GM10248 (cell line): ENCODE measurements at regions not wholly inside any gene's neighbourhood (a gene's known extent, or its start where the extent isn't known, plus 50 kb on each side); places are given as distances from the start of the nearest gene placed in this dataset.
"Not testable (repeated sequence)": the region's sequence is repeated elsewhere in the genome, so short reads cannot be mapped to it uniquely, and the experiment has no call there.

ENCODE experiments used
- CTCF ChIA-PET: fragments of 300-600 bp; sonication (Branson Sonifier 250); formaldehyde crosslinking; extraction: SDS; loops from one replicate; lab custom pipeline; 2021; ENCODE audit warnings: antibody characterized with exemption; lab: Yijun Ruan, JAX
- POLR2A ChIA-PET: fragments of 350-650 bp; sonication (Branson Sonifier 250); formaldehyde crosslinking; extraction: SDS; loops from one replicate; lab custom pipeline; 2020; ENCODE audit warnings: antibody characterized with exemption; lab: Yijun Ruan, JAX
- DNase-seq: peaks from one replicate; pipeline ENCODE4 v3.0.0; 2012; ENCODE audit errors: extremely low spot score
- TF ChIP-seq, protein P1 (sequence below): IDR thresholded peaks from 2 replicates; pipeline ENCODE4 v1.5.1; 2012; ENCODE audit warnings: mild to moderate bottlenecking, low read depth; ENCODE audit errors: extremely low read depth, missing control alignments, control extremely low read depth

DNA sequence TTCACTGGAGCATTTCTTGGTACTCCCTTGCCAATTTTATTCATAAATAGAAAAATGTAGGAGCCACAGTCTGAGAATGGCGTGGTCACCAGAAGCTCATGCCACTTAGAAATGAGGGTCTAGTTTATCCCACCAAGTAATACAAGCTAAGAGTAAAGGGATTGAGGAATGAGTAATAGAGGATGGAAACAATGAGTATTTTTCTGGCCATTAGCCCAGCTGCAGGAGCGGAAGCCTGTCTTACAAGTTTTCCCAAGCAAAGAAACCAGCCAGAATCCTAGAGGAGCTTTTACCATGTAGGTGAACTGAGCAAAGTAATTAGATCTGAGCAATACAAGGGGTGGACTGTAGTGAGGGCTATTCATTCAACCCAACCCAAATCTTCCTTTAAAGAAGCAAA lies 160.7 kb upstream of the NPY2R start:
- TF ChIP-seq, protein P1, sequence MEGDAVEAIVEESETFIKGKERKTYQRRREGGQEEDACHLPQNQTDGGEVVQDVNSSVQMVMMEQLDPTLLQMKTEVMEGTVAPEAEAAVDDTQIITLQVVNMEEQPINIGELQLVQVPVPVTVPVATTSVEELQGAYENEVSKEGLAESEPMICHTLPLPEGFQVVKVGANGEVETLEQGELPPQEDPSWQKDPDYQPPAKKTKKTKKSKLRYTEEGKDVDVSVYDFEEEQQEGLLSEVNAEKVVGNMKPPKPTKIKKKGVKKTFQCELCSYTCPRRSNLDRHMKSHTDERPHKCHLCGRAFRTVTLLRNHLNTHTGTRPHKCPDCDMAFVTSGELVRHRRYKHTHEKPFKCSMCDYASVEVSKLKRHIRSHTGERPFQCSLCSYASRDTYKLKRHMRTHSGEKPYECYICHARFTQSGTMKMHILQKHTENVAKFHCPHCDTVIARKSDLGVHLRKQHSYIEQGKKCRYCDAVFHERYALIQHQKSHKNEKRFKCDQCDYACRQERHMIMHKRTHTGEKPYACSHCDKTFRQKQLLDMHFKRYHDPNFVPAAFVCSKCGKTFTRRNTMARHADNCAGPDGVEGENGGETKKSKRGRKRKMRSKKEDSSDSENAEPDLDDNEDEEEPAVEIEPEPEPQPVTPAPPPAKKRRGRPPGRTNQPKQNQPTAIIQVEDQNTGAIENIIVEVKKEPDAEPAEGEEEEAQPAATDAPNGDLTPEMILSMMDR, result no peak
- no peak for DNase-seq
- ChIA-PET POLR2A (no interaction called here), CTCF (interaction anchor here (1.0 to 1.1 kb wide), 2 partner anchors 8 to 21 kb away, joined by 3 to 4 read pairs; no protein-coding TSS in a partner anchor)

DNA sequence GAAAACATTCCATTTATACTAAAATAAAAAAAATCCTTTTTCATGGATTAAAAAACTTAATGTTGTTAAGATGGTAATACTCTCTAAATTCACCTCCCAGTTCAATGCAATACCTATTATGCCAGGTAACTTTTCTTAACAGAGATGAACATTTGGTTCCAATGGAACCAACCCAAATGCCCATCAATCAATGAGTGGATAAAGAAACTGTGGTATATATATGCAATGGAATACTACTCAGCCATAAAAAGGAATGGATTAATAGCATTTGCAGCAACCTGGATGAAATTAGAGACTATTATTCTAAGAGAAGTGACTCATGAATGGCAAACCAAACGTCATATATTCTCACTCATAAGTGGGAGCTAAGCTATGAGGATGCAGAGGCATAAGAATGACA lies 154.4 kb upstream of the NPY2R start:
- CTCF ChIA-PET, POLR2A ChIA-PET, DNase-seq: not testable (repeated sequence)

DNA sequence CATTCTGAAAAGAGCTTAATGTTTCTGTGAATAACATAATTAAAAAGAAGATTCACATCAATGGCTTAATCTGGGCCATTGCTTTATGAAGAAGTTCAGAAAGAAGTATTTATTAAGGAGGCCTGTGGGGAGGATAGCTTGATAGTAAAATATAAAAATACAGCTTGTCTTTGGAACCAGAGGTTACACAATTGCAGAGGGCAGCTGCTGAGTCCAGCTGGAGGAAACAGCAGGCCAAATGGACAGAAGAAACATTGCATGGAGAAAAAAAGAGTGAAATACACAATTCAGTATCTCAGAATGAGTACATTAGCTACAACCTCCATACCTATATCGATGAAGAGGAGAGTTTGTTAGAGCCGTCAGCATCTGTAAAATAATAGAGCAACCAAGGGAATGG lies 148.0 kb upstream of the NPY2R start:
- no peak for DNase-seq
- CTCF ChIA-PET, result interaction anchor here (1.2 to 1.7 kb wide), 4 partner anchors 12 to 28 kb away, joined by 3 to 6 read pairs (median 4); no protein-coding TSS in a partner anchor
- POLR2A ChIA-PET, result no interaction called here
- TF ChIP-seq, protein P1, result no peak

DNA sequence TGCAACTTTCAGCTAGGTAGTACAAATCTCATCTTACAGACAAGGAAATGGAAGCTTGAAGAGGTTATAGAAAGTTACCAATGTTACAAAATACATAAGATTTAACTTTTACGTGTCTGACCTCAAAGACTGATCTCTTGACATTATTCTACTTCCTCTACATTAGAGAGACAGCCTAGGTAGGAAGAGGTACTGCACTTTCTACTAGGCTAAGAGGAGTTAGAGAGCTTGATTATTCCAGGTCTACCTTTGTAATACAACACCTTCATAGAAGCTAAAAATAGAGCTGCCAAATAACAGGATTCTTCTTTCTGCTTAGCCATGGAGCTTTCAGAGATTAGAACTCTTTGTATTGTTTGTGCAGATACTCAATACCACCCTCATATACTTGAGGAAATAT lies 147.6 kb upstream of the NPY2R start:
- TF ChIP-seq, protein P1, result no peak
- POLR2A ChIA-PET, result no interaction called here
- CTCF ChIA-PET, result interaction anchor here (1.2 to 1.7 kb wide), 4 partner anchors 12 to 28 kb away, joined by 3 to 6 read pairs (median 4); no protein-coding TSS in a partner anchor
- no peak for DNase-seq

DNA sequence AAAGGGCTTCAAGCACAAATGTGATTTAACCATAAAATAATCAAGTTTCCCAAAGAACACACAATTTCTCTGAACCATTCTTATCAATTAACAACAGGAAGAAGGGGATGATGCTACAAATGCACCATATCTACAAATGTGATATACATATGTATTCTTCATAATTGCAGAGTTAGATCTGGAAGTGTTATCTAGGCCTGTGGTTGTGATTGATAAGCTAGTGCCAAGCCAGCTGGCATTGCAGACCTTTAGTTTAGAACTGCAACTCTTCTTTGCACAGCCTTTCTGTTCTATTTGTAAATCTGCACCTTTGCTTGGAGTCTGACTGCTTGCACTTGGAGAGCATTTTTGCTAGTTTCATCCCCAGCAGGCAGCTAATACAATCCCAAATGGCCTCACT lies 145.5 kb upstream of the NPY2R start:
- TF ChIP-seq, protein P1, result no peak
- CTCF ChIA-PET, result no interaction called here
- DNase-seq, result no peak
- POLR2A ChIA-PET, result no interaction called here

DNA sequence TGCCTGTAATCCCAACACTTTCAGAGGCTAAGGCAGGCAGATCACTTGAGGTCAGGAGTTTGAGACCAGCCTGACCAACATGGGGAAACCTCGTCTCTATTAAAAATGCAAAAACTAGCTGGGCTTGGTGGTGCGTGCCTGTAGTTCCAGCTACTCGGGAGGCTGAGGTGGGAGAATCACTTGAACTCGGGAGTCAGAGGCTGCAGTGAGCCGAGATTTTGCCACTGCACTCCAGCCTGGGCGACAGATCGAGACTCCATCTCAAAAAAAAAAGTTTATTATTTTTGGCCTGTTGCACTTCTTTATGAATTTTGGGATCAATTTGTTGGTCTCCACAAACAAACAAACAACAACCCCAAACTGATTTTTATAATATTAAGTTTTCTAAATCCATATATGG lies 143.5 kb upstream of the NPY2R start:
- DNase-seq, POLR2A ChIA-PET: not testable (repeated sequence)
- CTCF ChIA-PET, result interaction anchor here (1.2 kb wide), 1 partner anchor 9 kb away, joined by 4 read pairs; no protein-coding TSS in a partner anchor

DNA sequence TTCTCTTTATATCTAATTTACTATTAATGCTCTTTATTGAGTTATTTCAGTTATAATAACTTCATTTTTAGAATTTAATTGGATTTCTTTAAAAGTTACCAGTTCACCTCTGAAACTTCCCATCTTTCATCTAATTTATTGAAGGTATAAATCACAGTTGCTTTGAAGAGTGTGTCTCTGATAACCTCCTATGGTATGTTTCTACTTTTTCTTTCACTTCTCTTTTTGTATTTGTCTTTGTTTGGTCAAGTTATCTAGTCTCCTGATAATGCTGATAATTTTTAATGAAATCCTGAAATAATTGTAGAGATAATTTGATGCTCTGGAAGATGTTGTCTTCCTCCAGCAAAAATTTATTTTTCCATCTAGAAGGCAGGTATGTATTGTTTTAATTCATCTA lies 141.6 kb upstream of the NPY2R start:
- no peak for DNase-seq
- ChIA-PET POLR2A (no interaction called here), CTCF (no interaction called here)
- TF ChIP-seq, protein P1, result no peak

DNA sequence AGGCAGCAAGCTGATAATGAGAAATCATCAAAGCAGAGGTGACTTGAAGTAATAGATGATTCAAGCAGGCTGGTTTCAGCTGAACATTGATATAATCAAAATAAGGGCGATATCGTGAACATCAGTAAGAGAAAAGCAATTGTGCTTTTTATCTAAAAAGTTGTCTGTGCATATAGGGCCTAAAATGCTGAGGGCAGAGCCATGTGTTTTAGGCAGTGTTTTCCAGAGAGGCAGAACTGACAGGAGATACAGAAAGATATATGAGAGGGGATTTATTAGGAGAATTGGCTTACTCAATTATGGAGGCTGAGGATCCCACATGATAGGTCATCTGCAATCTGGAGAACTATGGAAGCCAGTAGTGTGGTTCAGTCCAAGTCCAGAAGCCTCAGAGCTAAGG lies 136.5 kb upstream of the NPY2R start:
- TF ChIP-seq, protein P1, result no peak
- ChIA-PET CTCF (interaction anchor here (1.5 kb wide), 1 partner anchor 11 kb away, joined by 6 read pairs; no protein-coding TSS in a partner anchor), POLR2A (no interaction called here)
- no peak for DNase-seq
